ENCODE measurements at regions not wholly inside any gene's neighbourhood (a gene's known extent, or its start where the extent isn't known, plus 50 kb on each side); places are given as distances from the start of the nearest gene placed in this dataset.

- TF ChIP-seq GABPA (IDR thresholded peaks at IDR 0.05; ENCODE audit: low read depth) (no peak), TCF12 (IDR thresholded peaks at IDR 0.05) (no peak), RCOR1 (IDR thresholded peaks at IDR 0.05; ENCODE audit: low read length) (no peak), CTCF (IDR thresholded peaks at IDR 0.05) (no peak), FOXM1 (IDR thresholded peaks at IDR 0.05; ENCODE audit: low read depth) (no peak), NRF1 (IDR thresholded peaks at IDR 0.05; ENCODE audit: low read depth, low read length) (no peak), RAD21 (IDR thresholded peaks at IDR 0.05; ENCODE audit: low read length) (no peak), MXI1 (IDR thresholded peaks at IDR 0.05; ENCODE audit: low read depth, low read length) (no peak), CHD2 (IDR thresholded peaks at IDR 0.05; ENCODE audit: low read length, partially characterized antibody) (no peak)
- TF ChIP-seq, protein P1, sequence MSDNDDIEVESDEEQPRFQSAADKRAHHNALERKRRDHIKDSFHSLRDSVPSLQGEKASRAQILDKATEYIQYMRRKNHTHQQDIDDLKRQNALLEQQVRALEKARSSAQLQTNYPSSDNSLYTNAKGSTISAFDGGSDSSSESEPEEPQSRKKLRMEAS (IDR thresholded peaks at IDR 0.05; ENCODE audit: low read depth) = no peak
- TF ChIP-seq, protein P2, sequence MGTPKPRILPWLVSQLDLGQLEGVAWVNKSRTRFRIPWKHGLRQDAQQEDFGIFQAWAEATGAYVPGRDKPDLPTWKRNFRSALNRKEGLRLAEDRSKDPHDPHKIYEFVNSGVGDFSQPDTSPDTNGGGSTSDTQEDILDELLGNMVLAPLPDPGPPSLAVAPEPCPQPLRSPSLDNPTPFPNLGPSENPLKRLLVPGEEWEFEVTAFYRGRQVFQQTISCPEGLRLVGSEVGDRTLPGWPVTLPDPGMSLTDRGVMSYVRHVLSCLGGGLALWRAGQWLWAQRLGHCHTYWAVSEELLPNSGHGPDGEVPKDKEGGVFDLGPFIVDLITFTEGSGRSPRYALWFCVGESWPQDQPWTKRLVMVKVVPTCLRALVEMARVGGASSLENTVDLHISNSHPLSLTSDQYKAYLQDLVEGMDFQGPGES (IDR thresholded peaks at IDR 0.05; ENCODE audit: low read depth, low read length) = no peak
- TF ChIP-seq, protein P3, sequence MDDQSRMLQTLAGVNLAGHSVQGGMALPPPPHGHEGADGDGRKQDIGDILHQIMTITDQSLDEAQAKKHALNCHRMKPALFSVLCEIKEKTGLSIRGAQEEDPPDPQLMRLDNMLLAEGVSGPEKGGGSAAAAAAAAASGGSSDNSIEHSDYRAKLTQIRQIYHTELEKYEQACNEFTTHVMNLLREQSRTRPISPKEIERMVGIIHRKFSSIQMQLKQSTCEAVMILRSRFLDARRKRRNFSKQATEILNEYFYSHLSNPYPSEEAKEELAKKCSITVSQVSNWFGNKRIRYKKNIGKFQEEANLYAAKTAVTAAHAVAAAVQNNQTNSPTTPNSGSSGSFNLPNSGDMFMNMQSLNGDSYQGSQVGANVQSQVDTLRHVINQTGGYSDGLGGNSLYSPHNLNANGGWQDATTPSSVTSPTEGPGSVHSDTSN (IDR thresholded peaks at IDR 0.05) = no peak
Observed at GRCh38 chr21:14755086-14755485, 209.0 kb upstream of the SAMSN1 start.

Data from SK-N-SH (cell line).